ENCODE measurements at regions not wholly inside any gene's neighbourhood (a gene's known extent, or its start where the extent isn't known, plus 50 kb on each side); places are given as distances from the start of the nearest gene placed in this dataset.

- Histone ChIP-seq H2BK12ac (ENCODE audit: low read depth, low read length) (no peak overlapping the region), H2BK15ac (ENCODE audit: low read length) (no peak overlapping the region), H2AFZ (ENCODE audit: low read length) (no peak overlapping the region), H3K4me2 (ENCODE audit: insufficient read depth in 1 of 2, low read depth in 2 of 2, low read length in 2 of 2) (no peak overlapping the region), H3K23ac (ENCODE audit: insufficient read length) (no peak overlapping the region), H3K9me3 (ENCODE audit: insufficient read depth in 2 of 2, low read depth in 1 of 2, low read length in 1 of 2) (no peaks in the 10 kb centered on the region), H4K91ac (replicated peaks; ENCODE audit: insufficient read length, low read length) (no peak overlapping the region), H3K79me1 (ENCODE audit: low read depth, low read length) (no peaks in the 10 kb centered on the region), H2AK5ac (ENCODE audit: low read depth, low read length) (no peak overlapping the region), H3K27ac (ENCODE audit: low read depth, low read length) (no peak overlapping the region), H2BK120ac (replicated peaks; ENCODE audit: low read depth, low read length) (no peak overlapping the region), H3K36me3 (ENCODE audit: control insufficient read depth in 2 of 4, insufficient read depth in 4 of 4, low read length in 3 of 4) (no peaks in the 10 kb centered on the region), H3K79me2 (ENCODE audit: control insufficient read depth in 1 of 2, insufficient read depth in 2 of 2, low read length in 2 of 2) (no peaks in the 10 kb centered on the region), H3K9ac (replicated peaks in 1 of 4; ENCODE audit: extremely low read depth in 1 of 4, low read depth in 3 of 4, low read length in 3 of 4) (no peak overlapping the region), H2BK5ac (ENCODE audit: low read depth, low read length) (no peak overlapping the region), H4K8ac (ENCODE audit: extremely low read depth, insufficient read depth, low read length) (no peak overlapping the region), H3K4me1 (replicated peaks in 1 of 4; ENCODE audit: control insufficient read depth in 3 of 4, insufficient read depth in 4 of 4, low read length in 3 of 4) (no peaks in the 10 kb centered on the region), H3K23me2 (ENCODE audit: low read depth, low read length) (no peaks in the 10 kb centered on the region), H3K56ac (replicated peaks; ENCODE audit: insufficient read length, low read depth, low read length) (no peak overlapping the region), H4K5ac (ENCODE audit: insufficient read length, low read depth, low read length) (no peak overlapping the region), H2BK20ac (ENCODE audit: low read length) (no peak overlapping the region), H3K4me3 (ENCODE audit: extremely low read depth in 1 of 4, insufficient read depth in 2 of 4, low read depth in 3 of 4, low read length in 4 of 4) (no peak overlapping the region), H3K4ac (replicated peaks; ENCODE audit: insufficient read length, low read depth, low read length) (no peak overlapping the region), H3K18ac (ENCODE audit: extremely low read depth, low read length) (no peak overlapping the region), H3K14ac (ENCODE audit: insufficient read length) (no peak overlapping the region), H3K27me3 (replicated peaks in 1 of 4; ENCODE audit: control insufficient read depth in 3 of 4, extremely low read depth in 1 of 4, insufficient read depth in 3 of 4, low read length in 3 of 4) (no peaks in the 10 kb centered on the region), H4K20me1 (replicated peaks in 1 of 2; ENCODE audit: control insufficient read depth in 1 of 2, insufficient read depth in 2 of 2, low read length in 2 of 2) (no peaks in the 10 kb centered on the region)
- no peak for DNase-seq (ENCODE audit: low read depth in 1 of 2, low spot score in 2 of 2)
- ChIA-PET CTCF (ENCODE audit: partially characterized antibody) (no interaction called here), POLR2A (ENCODE audit: partially characterized antibody) (no interaction called here)
- TF ChIP-seq ASH2L (IDR thresholded peaks at IDR 0.05; ENCODE audit: low read length), result no peak
- no peak for TF ChIP-seq FOSL1 (IDR thresholded peaks at IDR 0.05; ENCODE audit: insufficient read depth, low read depth, low read length)
- TF ChIP-seq CREB1 (IDR thresholded peaks at IDR 0.05), result no peak
- no peak for TF ChIP-seq GTF2F1 (IDR thresholded peaks at IDR 0.05; ENCODE audit: borderline replicate concordance, low read depth, low read length)
- no peak for TF ChIP-seq SP1 (IDR thresholded peaks at IDR 0.05; ENCODE audit: low read depth, low read length)
- TF ChIP-seq HDAC2 (IDR thresholded peaks at IDR 0.05; ENCODE audit: borderline replicate concordance in 1 of 2, low read depth in 2 of 2, low read length in 2 of 2), result no peak
- WGBS, 2 experiments (ENCODE audit: extremely low coverage in 1 of 2, insufficient coverage in 1 of 2, insufficient read length in 1 of 2, insufficient replicate concordance in 2 of 2, low coverage in 1 of 2, low lambda C conversion rate in 2 of 2, missing lambda C conversion rate in 1 of 2), result 95% methylated on average over 3 of the region's 3 CpGs; no CpG with 5 or more reads in 1 of the 2 experiments
- no peak for FAIRE-seq
Observed at GRCh38 chr6:67221226-67221625, 1413.9 kb upstream of the ADGRB3 start.

Measured in H1 (cell line).